Brain microvascular endothelial cell (primary cell): ENCODE measurements at regions not wholly inside any gene's neighbourhood (a gene's known extent, or its start where the extent isn't known, plus 50 kb on each side); places are given as distances from the start of the nearest gene placed in this dataset.

Source experiments
- DNase-seq: peaks from one replicate; pipeline ENCODE4 v3.0.0-alpha.2; 2020
- H3K27ac ChIP-seq: fragments of 250-450 bp; sonication (Bioruptor Pico); 2 replicates; pipeline ENCODE4 v1.5.1; 2020; ENCODE audit warnings: mild to moderate bottlenecking, moderate library complexity
- H3K27me3 ChIP-seq: fragments of 250-450 bp; sonication (Bioruptor Pico); replicated peaks from 2 replicates; pipeline ENCODE4 v1.5.1; 2020; ENCODE audit warnings: mild to moderate bottlenecking
- H3K36me3 ChIP-seq: fragments of 250-450 bp; sonication (Bioruptor Pico); replicated peaks from 2 replicates; pipeline ENCODE4 v1.5.1; 2020; ENCODE audit warnings: mild to moderate bottlenecking
- H3K4me3 ChIP-seq: 2 replicates; pipeline ENCODE4 v1.5.1; 2011; ENCODE audit warnings: low read depth, mild to moderate bottlenecking, control low read depth, low read length, moderate library complexity
- in situ Hi-C: cut with HindIII; loops from 2 replicates; pipeline ENCODE4 v1.10.0; 2017; ENCODE audit warnings: low sequenced_read_pairs, low pct_ligation_motif_present
- TF ChIP-seq, protein P1 (sequence below): IDR thresholded peaks from 2 replicates; pipeline ENCODE4 v1.5.1; 2011; ENCODE audit warnings: low read depth, mild to moderate bottlenecking, moderate library complexity, low read length, control low read depth, inconsistent platforms; ENCODE audit errors: missing control alignments

DNA sequence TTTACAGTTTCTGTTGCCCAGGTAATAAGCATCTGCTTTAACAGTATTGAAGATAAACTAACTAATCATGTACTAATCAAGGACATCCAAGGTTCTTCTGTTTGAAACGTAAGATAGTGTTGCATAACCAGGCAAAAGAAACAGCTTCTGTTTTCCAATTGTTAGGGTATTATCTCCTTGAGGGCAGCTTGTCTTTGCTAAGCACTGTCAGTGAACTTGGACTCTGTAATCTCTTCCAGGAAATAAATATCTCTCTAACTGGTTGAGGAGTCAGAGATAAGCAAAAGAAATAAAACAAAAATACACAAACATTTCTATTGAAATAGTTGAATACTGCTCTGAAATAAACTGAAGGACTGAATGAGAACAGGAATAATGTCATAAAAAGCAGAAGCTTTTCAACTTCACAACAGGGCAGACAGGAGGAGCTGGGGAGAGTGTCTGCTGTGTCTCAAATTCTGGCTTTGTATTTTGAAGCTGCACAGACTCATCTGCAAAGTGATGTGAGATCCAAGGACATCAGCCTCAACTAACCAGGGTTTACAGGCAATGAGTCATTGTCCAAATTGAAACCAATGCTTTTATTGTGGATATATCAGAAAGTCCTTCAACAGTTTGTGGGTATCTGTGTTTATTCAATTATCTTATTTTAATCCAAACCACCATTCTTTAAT, 1253.0 kb upstream of the PCDH7 start:
- Histone ChIP-seq H3K27me3 (no peaks in the 10 kb centered on the region), H3K36me3 (no peaks in the 10 kb centered on the region), H3K27ac (no peak overlapping the region), H3K4me3 (no peak overlapping the region)
- DNase-seq = peak; percentile 9
- in situ Hi-C loops = no loop called here
- TF ChIP-seq, protein P1, sequence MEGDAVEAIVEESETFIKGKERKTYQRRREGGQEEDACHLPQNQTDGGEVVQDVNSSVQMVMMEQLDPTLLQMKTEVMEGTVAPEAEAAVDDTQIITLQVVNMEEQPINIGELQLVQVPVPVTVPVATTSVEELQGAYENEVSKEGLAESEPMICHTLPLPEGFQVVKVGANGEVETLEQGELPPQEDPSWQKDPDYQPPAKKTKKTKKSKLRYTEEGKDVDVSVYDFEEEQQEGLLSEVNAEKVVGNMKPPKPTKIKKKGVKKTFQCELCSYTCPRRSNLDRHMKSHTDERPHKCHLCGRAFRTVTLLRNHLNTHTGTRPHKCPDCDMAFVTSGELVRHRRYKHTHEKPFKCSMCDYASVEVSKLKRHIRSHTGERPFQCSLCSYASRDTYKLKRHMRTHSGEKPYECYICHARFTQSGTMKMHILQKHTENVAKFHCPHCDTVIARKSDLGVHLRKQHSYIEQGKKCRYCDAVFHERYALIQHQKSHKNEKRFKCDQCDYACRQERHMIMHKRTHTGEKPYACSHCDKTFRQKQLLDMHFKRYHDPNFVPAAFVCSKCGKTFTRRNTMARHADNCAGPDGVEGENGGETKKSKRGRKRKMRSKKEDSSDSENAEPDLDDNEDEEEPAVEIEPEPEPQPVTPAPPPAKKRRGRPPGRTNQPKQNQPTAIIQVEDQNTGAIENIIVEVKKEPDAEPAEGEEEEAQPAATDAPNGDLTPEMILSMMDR = no peak
